ENCODE measurements at regions not wholly inside any gene's neighbourhood (a gene's known extent, or its start where the extent isn't known, plus 50 kb on each side); places are given as distances from the start of the nearest gene placed in this dataset.

DNA sequence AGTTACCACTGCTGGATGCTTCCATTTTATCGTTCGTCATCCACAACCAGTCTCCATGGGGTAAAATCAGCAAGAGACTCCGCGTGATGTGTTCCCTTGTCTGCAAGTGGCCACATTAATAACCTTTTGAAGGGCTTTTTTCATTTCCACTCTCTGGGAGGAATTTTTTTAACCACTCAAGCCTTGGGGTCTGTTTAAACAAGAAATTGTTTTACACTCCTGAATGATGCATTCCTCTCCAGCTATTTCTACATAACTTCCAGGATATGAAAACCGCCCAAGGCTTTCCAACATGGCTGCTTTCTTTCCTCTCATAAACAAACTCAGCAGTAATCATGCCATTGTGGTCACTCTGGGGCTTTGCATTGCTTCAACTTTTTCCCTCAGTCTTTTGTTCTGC is 217.2 kb upstream of the DAPK1 start:
- TF ChIP-seq, protein P1, sequence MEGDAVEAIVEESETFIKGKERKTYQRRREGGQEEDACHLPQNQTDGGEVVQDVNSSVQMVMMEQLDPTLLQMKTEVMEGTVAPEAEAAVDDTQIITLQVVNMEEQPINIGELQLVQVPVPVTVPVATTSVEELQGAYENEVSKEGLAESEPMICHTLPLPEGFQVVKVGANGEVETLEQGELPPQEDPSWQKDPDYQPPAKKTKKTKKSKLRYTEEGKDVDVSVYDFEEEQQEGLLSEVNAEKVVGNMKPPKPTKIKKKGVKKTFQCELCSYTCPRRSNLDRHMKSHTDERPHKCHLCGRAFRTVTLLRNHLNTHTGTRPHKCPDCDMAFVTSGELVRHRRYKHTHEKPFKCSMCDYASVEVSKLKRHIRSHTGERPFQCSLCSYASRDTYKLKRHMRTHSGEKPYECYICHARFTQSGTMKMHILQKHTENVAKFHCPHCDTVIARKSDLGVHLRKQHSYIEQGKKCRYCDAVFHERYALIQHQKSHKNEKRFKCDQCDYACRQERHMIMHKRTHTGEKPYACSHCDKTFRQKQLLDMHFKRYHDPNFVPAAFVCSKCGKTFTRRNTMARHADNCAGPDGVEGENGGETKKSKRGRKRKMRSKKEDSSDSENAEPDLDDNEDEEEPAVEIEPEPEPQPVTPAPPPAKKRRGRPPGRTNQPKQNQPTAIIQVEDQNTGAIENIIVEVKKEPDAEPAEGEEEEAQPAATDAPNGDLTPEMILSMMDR (IDR thresholded peaks at IDR 0.05): no peak
- TF ChIP-seq POLR2A (IDR thresholded peaks at IDR 0.05): no peak
